Nephron progenitor cell (in vitro differentiated cells): ENCODE measurements at regions not wholly inside any gene's neighbourhood (a gene's known extent, or its start where the extent isn't known, plus 50 kb on each side); places are given as distances from the start of the nearest gene placed in this dataset.

Source experiments
- DNase-seq: peaks from one replicate; pipeline ENCODE4 v3.0.0; 2021
- H3K27ac Mint-ChIP-seq: 2 replicates; pipeline ENCODE4 v1.8.0; 2021; ENCODE audit warnings: mild to moderate bottlenecking, moderate library complexity, mixed read lengths
- H3K27me3 Mint-ChIP-seq: 2 replicates; pipeline ENCODE4 v1.8.0; 2021; ENCODE audit warnings: mild to moderate bottlenecking, low read depth, mixed read lengths; ENCODE audit not compliant: poor library complexity
- H3K36me3 Mint-ChIP-seq: 2 replicates; pipeline ENCODE4 v1.8.0; 2021; ENCODE audit warnings: low read depth, mixed read lengths
- H3K4me1 Mint-ChIP-seq: 2 replicates; pipeline ENCODE4 v1.8.0; 2021; ENCODE audit warnings: mixed read lengths
- H3K4me3 Mint-ChIP-seq: 2 replicates; pipeline ENCODE4 v1.8.0; 2021; ENCODE audit warnings: mild to moderate bottlenecking, moderate library complexity, mixed read lengths
- H3K9me3 Mint-ChIP-seq: 2 replicates; pipeline ENCODE4 v1.8.0; 2021; ENCODE audit warnings: mild to moderate bottlenecking, moderate library complexity, mixed read lengths
- CTCF ChIP-seq: fragments of 200-600 bp; sonication (generic); IDR thresholded peaks from 2 replicates; pipeline ENCODE4 v1.5.0; 2021; ENCODE audit warnings: antibody characterized with exemption

DNA sequence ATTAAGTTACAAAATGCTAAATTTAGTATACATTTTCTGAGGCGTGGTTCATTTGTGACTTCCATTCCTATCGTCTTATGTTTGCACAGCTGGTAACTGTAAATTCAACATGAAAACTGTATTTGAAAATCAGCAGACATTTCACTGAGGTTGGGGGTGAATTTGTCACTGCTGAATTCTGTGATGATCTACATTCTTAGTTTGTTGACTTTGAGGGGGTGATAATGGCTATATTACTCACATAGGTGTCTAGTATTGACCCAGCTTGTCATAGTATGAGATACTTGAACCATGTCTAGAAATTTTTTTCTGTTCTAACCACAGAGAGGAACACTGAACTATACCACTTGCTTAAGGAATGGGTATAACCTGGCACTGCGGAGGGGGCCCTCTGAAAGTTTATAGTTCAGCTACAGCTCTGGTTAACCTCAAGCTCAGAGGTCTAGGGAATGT lies 313.3 kb downstream of the PIK3R1 start:
- Mint-ChIP-seq H3K9me3 (peaks cover 17% of the 10 kb centered on the region), H3K27ac (no peak overlapping the region), H3K4me1 (peaks cover 16% of the 10 kb centered on the region), H3K4me3 (no peak overlapping the region), H3K36me3 (peaks cover 5% of the 10 kb centered on the region), H3K27me3 (peaks cover 5% of the 10 kb centered on the region)
- no peak for DNase-seq
- TF ChIP-seq CTCF: no peak

DNA sequence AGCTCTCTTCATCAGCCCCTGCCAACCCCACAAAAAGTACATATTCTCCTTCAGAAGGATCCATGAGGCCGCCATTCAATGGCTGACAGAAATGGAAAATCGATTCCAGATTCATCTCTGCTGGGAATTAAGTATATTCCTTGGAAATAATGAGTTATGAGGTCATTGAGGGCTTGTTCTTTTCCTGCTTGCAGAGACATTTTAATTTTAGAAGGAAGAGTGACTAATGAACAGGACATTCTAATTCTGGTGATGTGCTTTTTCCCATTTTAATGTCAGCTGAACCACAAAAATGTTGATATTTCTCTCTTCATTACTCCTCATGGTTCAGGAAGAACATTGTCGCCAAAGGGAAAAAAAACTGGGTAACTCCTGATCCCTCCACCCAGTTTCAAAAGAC lies 314.0 kb downstream of the PIK3R1 start:
- no peak for DNase-seq
- Mint-ChIP-seq H3K4me1 (peaks cover 24% of the 10 kb centered on the region), H3K9me3 (peaks cover 17% of the 10 kb centered on the region), H3K27me3 (peaks cover 5% of the 10 kb centered on the region), H3K27ac (no peak overlapping the region), H3K4me3 (no peak overlapping the region), H3K36me3 (peaks cover 5% of the 10 kb centered on the region)
- TF ChIP-seq CTCF: no peak

GRCh38 chr5:68531970-68532369 lies 316.4 kb downstream of the PIK3R1 start:
- no peak for DNase-seq
- peaks cover 5% of the 10 kb centered on the region for H3K27me3 Mint-ChIP-seq
- no peak for TF ChIP-seq CTCF
- peaks cover 11% of the 10 kb centered on the region for H3K9me3 Mint-ChIP-seq
- H3K4me3 Mint-ChIP-seq: no peak overlapping the region
- H3K4me1 Mint-ChIP-seq: peaks cover 38% of the 10 kb centered on the region
- no peak overlapping the region for H3K27ac Mint-ChIP-seq
- H3K36me3 Mint-ChIP-seq: peaks cover 5% of the 10 kb centered on the region

DNA sequence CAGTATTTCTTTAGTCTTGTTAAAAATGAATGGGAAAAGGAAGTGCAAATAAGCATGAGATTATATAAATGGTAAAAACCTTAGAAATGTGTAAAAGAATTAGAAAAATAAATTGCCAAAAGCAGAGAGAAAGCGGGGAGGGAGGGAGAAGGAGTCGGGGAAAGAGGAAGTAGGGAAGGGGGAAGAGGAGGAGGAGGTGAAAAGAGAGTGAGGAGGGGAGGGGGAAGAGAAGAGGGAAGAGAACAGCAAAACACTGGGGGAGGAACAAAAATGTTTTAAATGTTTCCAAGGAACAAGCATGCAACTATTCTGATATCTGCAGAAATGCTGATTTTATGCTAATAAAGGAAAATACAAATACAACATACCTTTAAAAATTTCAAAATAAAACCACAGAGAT lies 317.5 kb downstream of the PIK3R1 start:
- no peak for TF ChIP-seq CTCF
- Mint-ChIP-seq H3K4me1 (peaks cover 38% of the 10 kb centered on the region), H3K27me3 (peaks cover 5% of the 10 kb centered on the region), H3K4me3 (peak overlapping the region; percentile 12), H3K27ac (no peak overlapping the region), H3K36me3 (peaks cover 2% of the 10 kb centered on the region), H3K9me3 (peaks cover 3% of the 10 kb centered on the region)
- no peak for DNase-seq

GRCh38 chr5:68533571-68534084 lies 318.1 kb downstream of the PIK3R1 start:
- H3K9me3 Mint-ChIP-seq: no peaks in the 10 kb centered on the region
- no peak overlapping the region for H3K4me3 Mint-ChIP-seq
- H3K36me3 Mint-ChIP-seq: no peaks in the 10 kb centered on the region
- no peak for DNase-seq
- no peak overlapping the region for H3K27ac Mint-ChIP-seq
- peaks cover 38% of the 10 kb centered on the region for H3K4me1 Mint-ChIP-seq
- peaks cover 5% of the 10 kb centered on the region for H3K27me3 Mint-ChIP-seq
- no peak for TF ChIP-seq CTCF

DNA sequence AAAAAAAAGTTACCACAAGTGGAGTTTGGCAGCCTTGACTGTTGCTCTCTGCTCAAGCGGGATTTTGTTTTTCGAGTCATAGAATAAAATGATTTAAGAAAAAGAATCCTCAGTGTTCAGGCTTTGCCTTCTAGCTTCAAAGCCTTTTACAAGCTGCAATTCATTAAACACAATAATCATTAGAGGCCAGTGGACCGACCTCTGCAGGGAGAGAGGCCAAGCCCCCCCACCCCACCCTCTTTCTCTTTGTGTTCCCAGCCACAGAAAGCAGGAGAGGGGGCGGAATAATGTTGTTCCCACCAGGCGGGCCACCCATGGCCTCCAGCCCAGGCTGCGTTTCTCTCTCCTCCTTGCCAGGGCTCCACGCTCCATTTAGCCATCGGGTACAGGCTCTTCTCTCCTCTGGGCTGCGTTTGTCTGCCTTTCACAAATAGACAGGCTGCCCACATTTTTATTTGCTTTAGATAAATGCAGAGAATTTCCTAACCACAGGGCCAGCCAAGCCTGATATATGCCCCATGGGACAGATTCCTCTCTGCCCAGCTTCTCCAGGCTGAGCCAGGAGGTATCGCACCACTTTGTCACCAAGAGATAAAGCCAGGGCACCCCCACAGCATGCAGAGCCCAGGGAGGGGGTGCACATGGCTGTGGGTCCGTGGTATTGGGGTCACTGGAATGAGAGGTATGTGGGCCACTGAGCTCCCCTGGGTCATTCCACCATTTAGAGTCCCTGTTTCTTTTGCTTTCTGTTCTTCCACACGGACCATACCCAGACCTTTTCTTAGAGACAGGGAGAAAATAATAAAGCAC lies 318.8 kb downstream of the PIK3R1 start:
- Mint-ChIP-seq H3K27me3 (peaks cover under 1% of the 10 kb centered on the region), H3K4me1 (peaks cover 38% of the 10 kb centered on the region), H3K36me3 (no peaks in the 10 kb centered on the region), H3K4me3 (peak overlapping the region; percentile 52), H3K27ac (peak overlapping the region; percentile 49), H3K9me3 (no peaks in the 10 kb centered on the region)
- TF ChIP-seq CTCF: no peak
- DNase-seq: peak; percentile 10
